AG04450 (cell line): ENCODE measurements at regions not wholly inside any gene's neighbourhood (a gene's known extent, or its start where the extent isn't known, plus 50 kb on each side); places are given as distances from the start of the nearest gene placed in this dataset.

Source experiments
- CTCF ChIA-PET: fragments of 300-600, 350-600 bp; formaldehyde crosslinking; extraction: SDS; loops from one replicate; lab custom pipeline; 2022; ENCODE audit warnings: antibody characterized with exemption, inconsistent platforms; lab: Charles Lee
- POLR2A ChIA-PET: fragments of 350-600 bp; formaldehyde crosslinking; extraction: SDS; loops from one replicate; lab custom pipeline; 2021; ENCODE audit warnings: antibody characterized with exemption, inconsistent platforms; lab: Yijun Ruan, JAX
- DNase-seq: peaks from one replicate; pipeline ENCODE4 v3.0.0-alpha.2; 2011; ENCODE audit warnings: low read depth, low spot score
- H3K27ac ChIP-seq: one replicate; pipeline ENCODE4 v1.5.1; 2012; ENCODE audit warnings: low read depth, low read length, control low read depth
- H3K27me3 ChIP-seq: one replicate; pipeline ENCODE4 v1.6.0; 2012; ENCODE audit warnings: low read length; ENCODE audit not compliant: control insufficient read depth, insufficient read depth
- H3K4me3 ChIP-seq: 2 replicates; pipeline ENCODE4 v1.5.1; 2011; ENCODE audit warnings: mild to moderate bottlenecking, low read depth, low read length, control low read depth
- H3K9me3 ChIP-seq: 2 replicates; pipeline ENCODE4 v1.5.1; 2012; ENCODE audit warnings: low read length; ENCODE audit not compliant: control insufficient read depth, insufficient read depth
- TF ChIP-seq, protein P1 (sequence below): IDR thresholded peaks from 2 replicates; pipeline ENCODE4 v1.5.1; 2011; ENCODE audit warnings: low read depth, low read length, control low read depth, inconsistent platforms

DNA sequence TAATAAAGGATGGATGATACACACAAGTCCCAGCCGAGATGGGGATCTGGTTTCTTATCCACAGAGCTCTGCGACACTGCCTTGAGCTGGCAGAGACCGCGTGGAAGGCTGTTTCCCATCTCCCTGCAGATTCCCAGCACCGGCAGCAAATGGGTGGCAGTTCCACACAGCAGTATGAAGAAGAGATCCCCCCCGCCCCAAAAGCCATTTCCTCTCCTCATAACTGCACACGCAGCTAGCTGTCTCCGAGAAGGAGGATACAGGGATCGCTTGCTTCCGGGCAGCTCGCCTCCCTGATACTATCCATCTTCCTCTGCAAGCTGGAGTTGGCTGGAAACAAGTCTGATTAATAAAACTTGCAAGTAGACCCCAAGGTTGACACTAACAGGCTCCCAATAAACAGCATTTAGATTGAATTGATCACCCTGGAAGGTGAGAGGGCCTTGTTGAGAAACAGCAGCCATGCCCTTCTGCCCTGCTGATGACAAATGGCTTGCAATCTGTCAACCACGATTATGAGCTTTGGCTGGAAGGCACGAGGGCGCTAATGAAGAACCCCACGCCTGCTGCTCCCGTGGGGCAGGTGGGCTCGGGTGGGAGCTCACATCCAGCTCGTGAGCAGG, 642.3 kb downstream of the AJAP1 start:
- H3K4me3 ChIP-seq, result no peak overlapping the region
- no peak for DNase-seq
- H3K9me3 ChIP-seq, result peaks cover 68% of the 10 kb centered on the region
- POLR2A ChIA-PET, result no interaction called here
- CTCF ChIA-PET, result no interaction called here
- H3K27me3 ChIP-seq, result no peaks in the 10 kb centered on the region
- TF ChIP-seq, protein P1, sequence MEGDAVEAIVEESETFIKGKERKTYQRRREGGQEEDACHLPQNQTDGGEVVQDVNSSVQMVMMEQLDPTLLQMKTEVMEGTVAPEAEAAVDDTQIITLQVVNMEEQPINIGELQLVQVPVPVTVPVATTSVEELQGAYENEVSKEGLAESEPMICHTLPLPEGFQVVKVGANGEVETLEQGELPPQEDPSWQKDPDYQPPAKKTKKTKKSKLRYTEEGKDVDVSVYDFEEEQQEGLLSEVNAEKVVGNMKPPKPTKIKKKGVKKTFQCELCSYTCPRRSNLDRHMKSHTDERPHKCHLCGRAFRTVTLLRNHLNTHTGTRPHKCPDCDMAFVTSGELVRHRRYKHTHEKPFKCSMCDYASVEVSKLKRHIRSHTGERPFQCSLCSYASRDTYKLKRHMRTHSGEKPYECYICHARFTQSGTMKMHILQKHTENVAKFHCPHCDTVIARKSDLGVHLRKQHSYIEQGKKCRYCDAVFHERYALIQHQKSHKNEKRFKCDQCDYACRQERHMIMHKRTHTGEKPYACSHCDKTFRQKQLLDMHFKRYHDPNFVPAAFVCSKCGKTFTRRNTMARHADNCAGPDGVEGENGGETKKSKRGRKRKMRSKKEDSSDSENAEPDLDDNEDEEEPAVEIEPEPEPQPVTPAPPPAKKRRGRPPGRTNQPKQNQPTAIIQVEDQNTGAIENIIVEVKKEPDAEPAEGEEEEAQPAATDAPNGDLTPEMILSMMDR, result no peak
- no peak overlapping the region for H3K27ac ChIP-seq

DNA sequence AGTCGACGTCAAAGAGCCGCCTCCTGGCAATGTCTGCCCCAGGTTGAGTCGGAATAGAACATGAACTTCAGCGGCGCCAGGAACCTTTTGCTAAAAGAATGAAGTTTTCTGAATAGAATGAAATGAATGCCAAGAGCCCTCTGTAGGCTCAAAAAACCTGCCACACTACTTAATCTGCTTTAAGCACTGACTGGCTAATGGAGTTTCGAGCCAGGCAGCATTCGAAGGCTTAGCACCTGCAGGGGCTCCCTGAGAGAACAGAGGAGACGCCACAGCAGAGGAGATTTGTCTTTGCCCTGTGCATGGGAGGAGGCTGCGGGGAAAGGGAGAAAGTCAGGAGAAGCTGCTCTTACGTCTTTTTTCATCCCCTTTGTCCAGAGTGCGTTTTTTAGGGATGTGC, 641.7 kb downstream of the AJAP1 start:
- CTCF ChIA-PET, result no interaction called here
- H3K27me3 ChIP-seq, result no peaks in the 10 kb centered on the region
- POLR2A ChIA-PET, result no interaction called here
- TF ChIP-seq, protein P1, result no peak
- peaks cover 64% of the 10 kb centered on the region for H3K9me3 ChIP-seq
- no peak overlapping the region for H3K27ac ChIP-seq
- DNase-seq, result no peak
- H3K4me3 ChIP-seq, result no peak overlapping the region

DNA sequence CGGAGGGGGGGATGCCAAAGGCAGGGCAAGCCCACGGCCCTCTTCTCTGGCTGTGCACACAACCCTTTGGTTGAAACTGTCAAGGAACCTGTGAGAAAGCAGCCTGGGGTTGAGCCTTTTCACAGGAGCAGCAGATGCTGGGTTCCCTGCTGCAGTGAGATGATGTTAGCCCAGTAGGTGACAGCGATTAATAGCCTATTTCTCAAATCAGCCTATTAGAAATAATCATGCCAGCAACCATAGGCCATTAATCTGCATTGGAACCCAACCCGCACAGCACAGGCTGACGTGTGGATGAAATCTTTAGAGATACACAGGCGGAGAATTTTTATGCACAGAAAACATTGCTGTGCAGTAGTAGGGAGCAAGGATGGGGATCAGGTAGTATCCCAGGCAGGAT, 637.5 kb downstream of the AJAP1 start:
- POLR2A ChIA-PET, result no interaction called here
- Histone ChIP-seq H3K27ac (no peak overlapping the region), H3K9me3 (peaks cover 66% of the 10 kb centered on the region), H3K4me3 (no peak overlapping the region), H3K27me3 (no peaks in the 10 kb centered on the region)
- DNase-seq, result no peak
- CTCF ChIA-PET, result no interaction called here
- TF ChIP-seq, protein P1, result no peak

DNA sequence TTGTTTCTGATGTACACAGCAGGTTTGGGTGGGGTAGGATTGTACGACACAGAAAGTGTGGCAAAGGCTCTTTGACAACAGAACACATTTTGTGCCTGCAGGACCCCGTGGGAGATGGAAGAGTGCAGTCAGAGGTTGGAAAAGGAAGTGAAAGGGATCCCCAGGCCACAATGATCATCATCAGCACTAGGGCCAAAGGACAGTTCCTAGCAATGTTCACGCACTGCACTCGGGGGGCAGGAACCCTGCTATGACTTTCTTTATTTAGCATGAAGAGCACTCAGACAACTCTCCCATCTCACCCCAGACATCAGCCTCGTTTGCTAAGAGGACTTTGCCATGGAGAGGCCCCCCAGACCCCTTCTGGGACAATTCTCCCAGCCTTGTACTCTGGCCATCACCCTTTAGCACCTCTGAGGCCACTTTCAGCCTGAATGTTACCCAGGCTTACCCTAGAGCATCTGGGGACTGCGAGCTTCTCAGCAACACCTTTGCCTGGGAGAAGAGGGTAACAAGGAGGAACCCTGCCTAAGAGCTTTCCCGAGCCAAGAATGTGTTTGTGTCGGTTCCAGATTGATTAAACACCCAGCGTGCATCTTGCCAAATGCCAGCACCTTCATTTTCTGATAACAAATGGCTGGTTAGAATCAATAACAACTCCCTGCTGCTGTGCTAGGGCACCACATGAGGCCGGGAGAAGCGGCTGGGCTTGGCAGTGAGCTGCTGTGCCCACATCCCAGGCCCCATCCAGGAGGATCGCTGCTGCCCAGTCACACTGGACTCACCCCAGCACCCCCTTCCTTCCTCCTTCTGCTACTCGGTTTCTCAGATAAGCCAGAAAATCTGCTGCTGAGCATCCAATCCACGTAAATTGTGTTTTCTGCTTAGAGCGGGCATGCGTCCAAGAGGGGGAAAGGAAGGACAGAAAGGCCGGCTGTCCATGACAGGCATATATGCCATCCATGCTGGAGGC, 633.1 kb downstream of the AJAP1 start:
- Histone ChIP-seq H3K9me3 (peaks cover 81% of the 10 kb centered on the region), H3K4me3 (no peak overlapping the region), H3K27me3 (no peaks in the 10 kb centered on the region), H3K27ac (no peak overlapping the region)
- ChIA-PET CTCF (no interaction called here), POLR2A (no interaction called here)
- TF ChIP-seq, protein P1, result no peak
- DNase-seq, result no peak

DNA sequence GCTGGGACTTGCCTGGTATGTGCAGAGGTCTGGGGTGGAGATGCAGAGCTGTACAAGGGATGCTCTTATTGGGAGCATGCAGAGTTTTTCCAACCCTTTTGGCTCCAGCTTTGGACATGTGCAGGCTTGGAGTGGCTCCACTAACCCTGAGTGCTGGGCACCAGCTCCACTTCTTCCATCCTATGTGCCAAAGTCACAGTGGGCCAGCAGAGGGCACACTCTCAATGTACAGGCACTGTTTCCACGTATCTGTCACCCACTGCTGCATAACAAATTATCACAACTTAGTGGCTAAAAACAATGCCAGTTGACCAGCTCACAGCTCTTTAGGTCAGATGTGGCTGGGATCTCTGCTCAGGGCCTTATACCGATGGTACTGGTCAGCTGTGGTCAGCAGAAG, 631.8 kb downstream of the AJAP1 start:
- peaks cover 81% of the 10 kb centered on the region for H3K9me3 ChIP-seq
- POLR2A ChIA-PET, result no interaction called here
- CTCF ChIA-PET, result no interaction called here
- DNase-seq, result no peak
- TF ChIP-seq, protein P1, result no peak
- H3K27me3 ChIP-seq, result no peaks in the 10 kb centered on the region
- no peak overlapping the region for H3K4me3 ChIP-seq
- H3K27ac ChIP-seq, result no peak overlapping the region
